Mesothelial cell of epicardium (in vitro differentiated cells): ENCODE measurements at regions not wholly inside any gene's neighbourhood (a gene's known extent, or its start where the extent isn't known, plus 50 kb on each side); places are given as distances from the start of the nearest gene placed in this dataset.
A peak's percentile ranks its signal among the peaks of the same experiment; 100 is the strongest.
"Not testable (repeated sequence)": the region's sequence is repeated elsewhere in the genome, so short reads cannot be mapped to it uniquely, and the experiment has no call there.

Experiments
- DNase-seq, 2 experiments: peaks; one replicate each; pipeline ENCODE4 v3.0.0; 2021; ENCODE audit warnings: low spot score in 2 of 2; ENCODE audit not compliant: unreplicated experiment in 2 of 2
- H3K27ac Mint-ChIP-seq: 2 replicates; pipeline ENCODE4 v1.8.0; 2021; ENCODE audit warnings: mixed read lengths
- H3K27me3 Mint-ChIP-seq: 2 replicates; pipeline ENCODE4 v1.8.0; 2021; ENCODE audit warnings: low read depth, mixed read lengths
- H3K36me3 Mint-ChIP-seq: 2 replicates; pipeline ENCODE4 v1.8.0; 2021; ENCODE audit warnings: mixed read lengths
- H3K4me1 Mint-ChIP-seq: 2 replicates; pipeline ENCODE4 v1.8.0; 2021; ENCODE audit warnings: mixed read lengths
- H3K4me3 Mint-ChIP-seq: 2 replicates; pipeline ENCODE4 v1.8.0; 2021; ENCODE audit warnings: mild to moderate bottlenecking, moderate library complexity, mixed read lengths
- H3K9me3 Mint-ChIP-seq: 2 replicates; pipeline ENCODE4 v1.8.0; 2021; ENCODE audit warnings: mixed read lengths
- TF ChIP-seq, protein P1 (sequence below): fragments of 200-600 bp; sonication (generic); IDR thresholded peaks from one replicate; pipeline ENCODE4 v1.5.0; 2021; ENCODE audit warnings: antibody characterized with exemption; ENCODE audit not compliant: unreplicated experiment

GRCh38 chr2:4915357-4915756 is 776.8 kb upstream of the SOX11 start:
- H3K4me1 Mint-ChIP-seq = peaks cover 16% of the 10 kb centered on the region
- no peaks in the 10 kb centered on the region for H3K36me3 Mint-ChIP-seq
- no peak overlapping the region for H3K4me3 Mint-ChIP-seq
- TF ChIP-seq, protein P1, sequence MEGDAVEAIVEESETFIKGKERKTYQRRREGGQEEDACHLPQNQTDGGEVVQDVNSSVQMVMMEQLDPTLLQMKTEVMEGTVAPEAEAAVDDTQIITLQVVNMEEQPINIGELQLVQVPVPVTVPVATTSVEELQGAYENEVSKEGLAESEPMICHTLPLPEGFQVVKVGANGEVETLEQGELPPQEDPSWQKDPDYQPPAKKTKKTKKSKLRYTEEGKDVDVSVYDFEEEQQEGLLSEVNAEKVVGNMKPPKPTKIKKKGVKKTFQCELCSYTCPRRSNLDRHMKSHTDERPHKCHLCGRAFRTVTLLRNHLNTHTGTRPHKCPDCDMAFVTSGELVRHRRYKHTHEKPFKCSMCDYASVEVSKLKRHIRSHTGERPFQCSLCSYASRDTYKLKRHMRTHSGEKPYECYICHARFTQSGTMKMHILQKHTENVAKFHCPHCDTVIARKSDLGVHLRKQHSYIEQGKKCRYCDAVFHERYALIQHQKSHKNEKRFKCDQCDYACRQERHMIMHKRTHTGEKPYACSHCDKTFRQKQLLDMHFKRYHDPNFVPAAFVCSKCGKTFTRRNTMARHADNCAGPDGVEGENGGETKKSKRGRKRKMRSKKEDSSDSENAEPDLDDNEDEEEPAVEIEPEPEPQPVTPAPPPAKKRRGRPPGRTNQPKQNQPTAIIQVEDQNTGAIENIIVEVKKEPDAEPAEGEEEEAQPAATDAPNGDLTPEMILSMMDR = no peak
- no peaks in the 10 kb centered on the region for H3K27me3 Mint-ChIP-seq
- DNase-seq = no peak
- peaks cover 4% of the 10 kb centered on the region for H3K9me3 Mint-ChIP-seq
- H3K27ac Mint-ChIP-seq = no peak overlapping the region

DNA sequence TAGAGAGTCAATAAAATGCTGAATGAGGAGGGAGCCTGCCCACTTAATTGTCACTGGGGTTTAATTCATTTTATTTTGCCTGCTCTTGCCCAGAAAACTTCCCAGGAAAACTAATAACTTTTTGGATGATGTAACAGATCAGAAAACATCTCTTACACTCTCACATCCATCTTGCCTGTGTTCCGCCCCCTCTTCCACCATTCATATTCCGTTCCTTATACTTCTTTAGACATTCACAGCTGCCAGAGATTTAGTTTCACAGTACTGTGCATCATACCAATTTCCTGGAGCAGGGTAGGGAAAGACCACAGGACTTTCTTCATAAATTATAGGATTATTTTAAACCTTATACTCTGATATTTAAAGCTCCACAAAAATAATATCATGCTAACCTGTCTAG is 776.1 kb upstream of the SOX11 start:
- peaks cover 16% of the 10 kb centered on the region for H3K4me1 Mint-ChIP-seq
- no peak overlapping the region for H3K4me3 Mint-ChIP-seq
- H3K27me3 Mint-ChIP-seq = no peaks in the 10 kb centered on the region
- TF ChIP-seq, protein P1 = no peak
- no peak for DNase-seq
- H3K9me3 Mint-ChIP-seq = peaks cover 4% of the 10 kb centered on the region
- peak overlapping the region; percentile 15 for H3K27ac Mint-ChIP-seq
- H3K36me3 Mint-ChIP-seq = no peaks in the 10 kb centered on the region

- peaks cover 12% of the 10 kb centered on the region for H3K9me3 Mint-ChIP-seq
- H3K36me3 Mint-ChIP-seq = peaks cover 2% of the 10 kb centered on the region
- no peak for DNase-seq
- no peak overlapping the region for H3K4me3 Mint-ChIP-seq
- TF ChIP-seq, protein P1 = no peak
- peaks cover 17% of the 10 kb centered on the region for H3K4me1 Mint-ChIP-seq
- H3K27me3 Mint-ChIP-seq = no peaks in the 10 kb centered on the region
- no peak overlapping the region for H3K27ac Mint-ChIP-seq
Observed at GRCh38 chr2:4930704-4931103, 761.5 kb upstream of the SOX11 start.

- H3K4me1 Mint-ChIP-seq = peaks cover 28% of the 10 kb centered on the region
- TF ChIP-seq, protein P1 = no peak
Observed at GRCh38 chr2:4931721-4932365, 760.3 kb upstream of the SOX11 start.

DNA sequence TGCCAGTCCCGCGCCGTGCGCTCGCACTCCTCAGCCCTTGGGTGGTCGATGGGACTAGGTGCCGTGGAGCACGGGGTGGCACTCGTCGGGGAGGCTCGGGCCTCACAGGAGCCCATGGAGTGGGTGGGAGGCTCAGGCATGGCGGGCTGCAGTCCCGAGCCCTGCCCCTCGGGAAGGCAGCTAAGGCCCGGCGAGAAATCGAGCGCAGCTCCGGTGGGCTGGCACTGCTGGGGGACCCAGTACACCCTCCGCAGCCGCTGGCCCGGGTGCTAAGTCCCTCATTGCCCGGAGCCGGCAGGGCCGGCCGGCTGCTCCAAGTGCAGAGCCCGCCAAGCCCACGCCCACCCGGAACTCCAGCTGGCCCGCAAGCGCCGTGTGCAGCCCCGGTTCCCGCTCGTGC is 756.9 kb upstream of the SOX11 start:
- not testable (repeated sequence) for H3K36me3 Mint-ChIP-seq, DNase-seq, H3K4me3 Mint-ChIP-seq, H3K27ac Mint-ChIP-seq, H3K27me3 Mint-ChIP-seq
- Mint-ChIP-seq H3K9me3 (peaks cover 12% of the 10 kb centered on the region), H3K4me1 (peaks cover 51% of the 10 kb centered on the region)

More at GRCh38 chr2:4931721-4932365, 760.3 kb upstream of the SOX11 start:
- Mint-ChIP-seq H3K27ac (no peak overlapping the region), H3K36me3 (peaks cover 2% of the 10 kb centered on the region), H3K27me3 (no peaks in the 10 kb centered on the region), H3K4me3 (no peak overlapping the region), H3K9me3 (peaks cover 12% of the 10 kb centered on the region)
- no peak for DNase-seq

GRCh38 chr2:4937550-4937949 is 754.6 kb upstream of the SOX11 start:
- H3K27ac Mint-ChIP-seq = peak overlapping the region; percentile 91
- peaks cover 12% of the 10 kb centered on the region for H3K9me3 Mint-ChIP-seq
- no peak overlapping the region for H3K4me3 Mint-ChIP-seq
- H3K27me3 Mint-ChIP-seq = no peaks in the 10 kb centered on the region
- H3K4me1 Mint-ChIP-seq = peaks cover 42% of the 10 kb centered on the region
- H3K36me3 Mint-ChIP-seq = peaks cover 2% of the 10 kb centered on the region
- TF ChIP-seq, protein P1 = no peak
- DNase-seq = peak; percentile 25 to 51
